ENCODE measurements at regions not wholly inside any gene's neighbourhood (a gene's known extent, or its start where the extent isn't known, plus 50 kb on each side); places are given as distances from the start of the nearest gene placed in this dataset.

DNA sequence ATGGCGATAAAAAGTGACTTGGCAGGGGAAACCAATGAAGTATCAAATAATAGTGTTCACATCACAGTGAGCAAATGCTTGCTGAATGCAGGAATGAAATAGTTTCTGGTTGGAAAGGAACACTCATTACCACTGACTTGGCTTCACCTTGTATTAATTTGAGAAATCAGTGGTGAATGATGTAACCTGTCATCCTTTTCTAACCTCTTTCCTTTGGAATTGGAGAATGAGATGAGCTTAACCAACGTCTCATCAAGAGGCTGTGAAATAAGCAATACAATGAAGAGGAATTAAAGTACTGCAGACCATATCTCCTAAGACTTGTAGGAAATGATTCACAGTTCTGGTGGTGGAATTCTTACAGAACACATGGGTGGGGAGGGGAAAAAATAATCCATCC is 192.2 kb downstream of the DMAC1 start:
- DNase-seq: no peak
- intact Hi-C loops (cut with micrococcal nuclease): no loop called here
- peaks cover 9% of the 10 kb centered on the region for H3K9me3 ChIP-seq (replicated peaks)
- H3K27me3 ChIP-seq (ENCODE audit: low read depth): no peaks in the 10 kb centered on the region
- H3K4me1 ChIP-seq: no peaks in the 10 kb centered on the region
- no peak overlapping the region for H3K27ac ChIP-seq (replicated peaks)
- no peak for TF ChIP-seq CTCF (IDR thresholded peaks at IDR 0.05; ENCODE audit: borderline replicate concordance)
- no peak overlapping the region for H3K4me3 ChIP-seq
- H3K36me3 ChIP-seq: no peaks in the 10 kb centered on the region

GRCh38 chr9:7606591-7606990 is 193.0 kb downstream of the DMAC1 start:
- no peaks in the 10 kb centered on the region for H3K36me3 ChIP-seq
- H3K4me1 ChIP-seq: no peaks in the 10 kb centered on the region
- intact Hi-C loops (cut with micrococcal nuclease): no loop called here
- no peak for DNase-seq
- H3K9me3 ChIP-seq (replicated peaks): peaks cover 5% of the 10 kb centered on the region
- no peak overlapping the region for H3K4me3 ChIP-seq
- TF ChIP-seq CTCF (IDR thresholded peaks at IDR 0.05; ENCODE audit: borderline replicate concordance): no peak
- H3K27me3 ChIP-seq (ENCODE audit: low read depth): no peaks in the 10 kb centered on the region
- no peak overlapping the region for H3K27ac ChIP-seq (replicated peaks)

DNA sequence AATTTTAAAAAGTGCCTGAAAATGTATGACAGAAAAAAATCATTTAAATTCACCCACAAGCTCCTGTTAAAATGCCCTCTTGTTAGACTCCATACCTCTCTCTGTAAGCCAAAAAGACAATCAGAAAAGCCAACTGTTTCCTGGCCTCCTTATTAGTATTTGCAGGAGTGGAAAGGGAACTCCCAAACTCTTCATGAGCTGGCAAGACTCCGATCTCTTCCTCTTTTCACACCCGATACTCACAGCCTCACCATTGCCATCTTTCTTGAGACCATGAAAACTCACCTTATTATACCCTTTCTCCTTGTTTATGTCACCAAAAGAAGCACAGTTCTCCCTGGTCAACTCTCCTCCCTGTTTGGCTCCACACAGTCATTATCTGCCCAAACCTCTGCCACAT is 197.8 kb downstream of the DMAC1 start:
- H3K36me3 ChIP-seq: no peaks in the 10 kb centered on the region

DNA sequence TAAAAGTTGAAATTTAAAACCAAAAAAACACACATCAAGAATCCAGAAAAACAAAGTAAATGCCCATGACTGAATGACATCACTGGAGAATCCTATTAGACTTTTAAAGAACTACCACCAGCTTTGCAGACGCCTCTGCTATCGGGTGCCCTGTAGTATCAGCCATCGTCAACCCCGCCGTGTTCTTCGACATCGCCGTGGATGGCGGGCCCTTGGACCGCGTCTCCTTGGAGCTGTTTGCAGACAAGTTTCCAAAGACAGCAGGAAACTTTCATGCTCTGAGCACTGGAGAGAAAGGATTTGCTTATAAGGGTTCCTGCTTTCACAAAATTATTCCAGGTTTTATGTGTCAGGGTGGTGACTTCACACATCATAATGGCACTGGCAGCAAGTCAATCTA is 201.9 kb downstream of the DMAC1 start:
- no peaks in the 10 kb centered on the region for H3K4me1 ChIP-seq
- no peaks in the 10 kb centered on the region for H3K36me3 ChIP-seq
- H3K27me3 ChIP-seq (ENCODE audit: low read depth): no peaks in the 10 kb centered on the region
- intact Hi-C loops (cut with micrococcal nuclease): no loop called here
- no peak overlapping the region for H3K4me3 ChIP-seq
- peaks cover 36% of the 10 kb centered on the region for H3K9me3 ChIP-seq (replicated peaks)
- TF ChIP-seq CTCF (IDR thresholded peaks at IDR 0.05; ENCODE audit: borderline replicate concordance): no peak
- H3K27ac ChIP-seq (replicated peaks): no peak overlapping the region
- no peak for DNase-seq

More for the DNA sequence above, 197.8 kb downstream of the DMAC1 start:
- intact Hi-C loops (cut with micrococcal nuclease): no loop called here
- no peak for TF ChIP-seq CTCF (IDR thresholded peaks at IDR 0.05; ENCODE audit: borderline replicate concordance)
- Histone ChIP-seq H3K27ac (replicated peaks) (no peak overlapping the region), H3K27me3 (ENCODE audit: low read depth) (no peaks in the 10 kb centered on the region), H3K4me3 (no peak overlapping the region), H3K9me3 (replicated peaks) (peaks cover under 1% of the 10 kb centered on the region), H3K4me1 (no peaks in the 10 kb centered on the region)
- DNase-seq: no peak

GRCh38 chr9:7592321-7593316 is 207.0 kb downstream of the DMAC1 start:
- H3K27me3 ChIP-seq (ENCODE audit: low read depth): no peaks in the 10 kb centered on the region
- H3K4me1 ChIP-seq: no peaks in the 10 kb centered on the region
- intact Hi-C loops (cut with micrococcal nuclease): no loop called here
- H3K4me3 ChIP-seq: no peak overlapping the region
- peaks cover 40% of the 10 kb centered on the region for H3K9me3 ChIP-seq (replicated peaks)
- no peaks in the 10 kb centered on the region for H3K36me3 ChIP-seq
- no peak for DNase-seq
- TF ChIP-seq CTCF (IDR thresholded peaks at IDR 0.05; ENCODE audit: borderline replicate concordance): no peak
- H3K27ac ChIP-seq (replicated peaks): no peak overlapping the region

All from left ventricle myocardium inferior (tissue), 1 donor.